ENCODE measurements at regions not wholly inside any gene's neighbourhood (a gene's known extent, or its start where the extent isn't known, plus 50 kb on each side); places are given as distances from the start of the nearest gene placed in this dataset.
A peak's percentile ranks its signal among the peaks of the same experiment; 100 is the strongest.

- no peak for TF ChIP-seq PRDM15 (CRISPR knock-in tag; IDR thresholded peaks at IDR 0.05)
- TF ChIP-seq CREB1 (IDR thresholded peaks at IDR 0.05; ENCODE audit: low read depth), result peak; percentile 21; the same call in 1 of the 2 replicates
- TF ChIP-seq PML (IDR thresholded peaks at IDR 0.05; ENCODE audit: low read length), result no peak
- no peak for TF ChIP-seq SIX5 (IDR thresholded peaks at IDR 0.05; ENCODE audit: low read depth, low read length, severe bottlenecking)
- TF ChIP-seq BMI1 (IDR thresholded peaks at IDR 0.05; ENCODE audit: borderline replicate concordance), result no peak
- no peak for TF ChIP-seq CBFB (IDR thresholded peaks at IDR 0.05; ENCODE audit: low read depth)
- TF ChIP-seq TAF1 (IDR thresholded peaks at IDR 0.05; ENCODE audit: borderline replicate concordance, low read depth, low read length), result peak; percentile 42; the same call in 1 of the 2 replicates
- TF ChIP-seq HDGF (IDR thresholded peaks at IDR 0.05), result no peak
- TF ChIP-seq POLR2AphosphoS5 (IDR thresholded peaks at IDR 0.05; ENCODE audit: low read length), result peak; percentile 78; the same call in 1 of the 2 replicates
- peak; percentile 50; the same call in 1 of the 2 replicates for TF ChIP-seq GATAD2B (conservative IDR thresholded peaks at IDR 0.05; ENCODE audit: low read depth)
- no peak for TF ChIP-seq CBX5 (IDR thresholded peaks at IDR 0.05; ENCODE audit: low read depth)
- peak; percentile 40; the same call in 1 of the 2 replicates for TF ChIP-seq MLLT1 (IDR thresholded peaks at IDR 0.05)
- peak; percentile 85 for TF ChIP-seq SP1 (IDR thresholded peaks at IDR 0.05; ENCODE audit: low read depth, low read length)
- TF ChIP-seq LARP7 (IDR thresholded peaks at IDR 0.05), result no peak
- peak; percentile 67 for TF ChIP-seq CHD2 (IDR thresholded peaks at IDR 0.05; ENCODE audit: borderline replicate concordance, low read depth, low read length)
- TF ChIP-seq HDAC2 (IDR thresholded peaks at IDR 0.05), result no peak
- no peak for TF ChIP-seq E2F8 (IDR thresholded peaks at IDR 0.05; ENCODE audit: low read depth, partially characterized antibody)
- no peak for TF ChIP-seq IRF5 (IDR thresholded peaks at IDR 0.05; ENCODE audit: borderline replicate concordance)
- peak; percentile 45; the same call in 1 of the 2 replicates for TF ChIP-seq IRF3 (IDR thresholded peaks at IDR 0.05)
- no peak for TF ChIP-seq SMAD1 (IDR thresholded peaks at IDR 0.05; ENCODE audit: low read depth, partially characterized antibody)
- TF ChIP-seq KAT2A (conservative IDR thresholded peaks at IDR 0.05; ENCODE audit: control insufficient read depth, low read depth, low read length), result no peak
Observed at GRCh38 chr13:44141725-44142539, 231.7 kb upstream of the SERP2 start (continued).

All from GM12878 (cell line).